HG02840 (cell line): ENCODE measurements at regions not wholly inside any gene's neighbourhood (a gene's known extent, or its start where the extent isn't known, plus 50 kb on each side); places are given as distances from the start of the nearest gene placed in this dataset.

Experiments
- ATAC-seq: cut with Tn5 transposase; IDR thresholded peaks from one replicate; pipeline ENCODE4 v1.9.1; 2021; ENCODE audit warnings: mild to moderate bottlenecking, moderate library complexity, moderate number of reproducible peaks; ENCODE audit not compliant: unreplicated experiment, low FRiP score

GRCh38 chr2:215486291-215487001, 50.6 kb upstream of the FN1 start:
- ATAC-seq = no peak
